ENCODE measurements at regions not wholly inside any gene's neighbourhood (a gene's known extent, or its start where the extent isn't known, plus 50 kb on each side); places are given as distances from the start of the nearest gene placed in this dataset.

- Histone ChIP-seq H3K27me3 (ENCODE audit: low read depth) (no peaks in the 10 kb centered on the region), H3K9me3 (no peaks in the 10 kb centered on the region), H3K4me1 (no peaks in the 10 kb centered on the region), H3K36me3 (replicated peaks) (no peaks in the 10 kb centered on the region), H3K4me3 (no peak overlapping the region)
- in situ Hi-C loops (cut with MboI; ENCODE audit: low sequenced_read_pairs): loop anchor here (25.0 kb wide), 1 partner anchor 706 kb away; no protein-coding TSS in a partner anchor
- peak; percentile 36 to 83 for DNase-seq (ENCODE audit: low spot score in 2 of 2)
Measured at GRCh38 chr12:130031571-130032189, 127.9 kb upstream of the TMEM132D start.

GRCh38 chr12:130041983-130042812 is 120.1 kb upstream of the FZD10 start:
- Histone ChIP-seq H3K27me3 (ENCODE audit: low read depth) (no peaks in the 10 kb centered on the region), H3K4me3 (no peak overlapping the region), H3K4me1 (no peaks in the 10 kb centered on the region), H3K36me3 (replicated peaks) (no peaks in the 10 kb centered on the region), H3K9me3 (no peaks in the 10 kb centered on the region)
- DNase-seq (ENCODE audit: low spot score in 2 of 2): peak in 1 of 2 experiments; percentile 76
- in situ Hi-C loops (cut with MboI; ENCODE audit: low sequenced_read_pairs): loop anchor here (25.0 kb wide), 1 partner anchor 695 kb away; no protein-coding TSS in a partner anchor

- H3K27me3 ChIP-seq (ENCODE audit: low read depth): no peaks in the 10 kb centered on the region
- in situ Hi-C loops (cut with MboI; ENCODE audit: low sequenced_read_pairs): loop anchor here (25.0 kb wide), 1 partner anchor 693 kb away; no protein-coding TSS in a partner anchor
Measured at GRCh38 chr12:130043685-130044406, 118.4 kb upstream of the FZD10 start.

GRCh38 chr12:130044991-130045621 is 117.2 kb upstream of the FZD10 start:
- no peaks in the 10 kb centered on the region for H3K4me1 ChIP-seq
- no peak overlapping the region for H3K4me3 ChIP-seq
- no peaks in the 10 kb centered on the region for H3K27me3 ChIP-seq (ENCODE audit: low read depth)
- DNase-seq (ENCODE audit: low spot score in 2 of 2): no peak
- in situ Hi-C loops (cut with MboI; ENCODE audit: low sequenced_read_pairs): loop anchor here (25.0 kb wide), 1 partner anchor 692 kb away; no protein-coding TSS in a partner anchor
- H3K9me3 ChIP-seq: no peaks in the 10 kb centered on the region
- H3K36me3 ChIP-seq (replicated peaks): no peaks in the 10 kb centered on the region

More at GRCh38 chr12:130043685-130044406, 118.4 kb upstream of the FZD10 start:
- Histone ChIP-seq H3K36me3 (replicated peaks) (no peaks in the 10 kb centered on the region), H3K4me1 (no peaks in the 10 kb centered on the region), H3K4me3 (no peak overlapping the region), H3K9me3 (no peaks in the 10 kb centered on the region)
- DNase-seq (ENCODE audit: low spot score in 2 of 2): no peak

- no peak overlapping the region for H3K4me3 ChIP-seq
- no peaks in the 10 kb centered on the region for H3K27me3 ChIP-seq (ENCODE audit: low read depth)
- H3K4me1 ChIP-seq: no peaks in the 10 kb centered on the region
- no peaks in the 10 kb centered on the region for H3K36me3 ChIP-seq (replicated peaks)
- no peak for DNase-seq (ENCODE audit: low spot score in 2 of 2)
- in situ Hi-C loops (cut with MboI; ENCODE audit: low sequenced_read_pairs): loop anchor here (5.0 to 25.0 kb wide), 2 partner anchors 288 to 688 kb away; partner anchors contain the start of gene PIWIL1
- no peaks in the 10 kb centered on the region for H3K9me3 ChIP-seq
Measured at GRCh38 chr12:130049666-130050065, 112.6 kb upstream of the FZD10 start.

GRCh38 chr12:130051900-130052299 is 110.4 kb upstream of the FZD10 start:
- Histone ChIP-seq H3K4me1 (no peaks in the 10 kb centered on the region), H3K27me3 (ENCODE audit: low read depth) (no peaks in the 10 kb centered on the region), H3K4me3 (no peak overlapping the region), H3K36me3 (replicated peaks) (no peaks in the 10 kb centered on the region), H3K9me3 (no peaks in the 10 kb centered on the region)
- in situ Hi-C loops (cut with MboI; ENCODE audit: low sequenced_read_pairs): loop anchor here (5.0 kb wide), 1 partner anchor 285 kb away; the partner anchor contains the start of gene PIWIL1
- DNase-seq (ENCODE audit: low spot score in 2 of 2): no peak

- Histone ChIP-seq H3K4me3 (no peak overlapping the region), H3K4me1 (no peaks in the 10 kb centered on the region), H3K36me3 (replicated peaks) (no peaks in the 10 kb centered on the region), H3K9me3 (no peaks in the 10 kb centered on the region), H3K27me3 (ENCODE audit: low read depth) (no peaks in the 10 kb centered on the region)
- no peak for DNase-seq (ENCODE audit: low spot score in 2 of 2)
- in situ Hi-C loops (cut with MboI; ENCODE audit: low sequenced_read_pairs): loop anchor here (5.0 kb wide), 1 partner anchor 284 kb away; the partner anchor contains the start of gene PIWIL1
Measured at GRCh38 chr12:130053651-130054069, 108.6 kb upstream of the FZD10 start.

- in situ Hi-C loops (cut with MboI; ENCODE audit: low sequenced_read_pairs): loop anchor here (5.0 kb wide), 1 partner anchor 282 kb away; the partner anchor contains the start of gene PIWIL1
- Histone ChIP-seq H3K27me3 (ENCODE audit: low read depth) (no peaks in the 10 kb centered on the region), H3K4me1 (no peaks in the 10 kb centered on the region), H3K4me3 (no peak overlapping the region), H3K9me3 (no peaks in the 10 kb centered on the region), H3K36me3 (replicated peaks) (no peaks in the 10 kb centered on the region)
- DNase-seq (ENCODE audit: low spot score in 2 of 2): no peak
Measured at GRCh38 chr12:130054803-130055202, 107.5 kb upstream of the FZD10 start.

- Histone ChIP-seq H3K36me3 (replicated peaks) (no peaks in the 10 kb centered on the region), H3K4me1 (no peaks in the 10 kb centered on the region), H3K9me3 (no peaks in the 10 kb centered on the region), H3K4me3 (no peak overlapping the region), H3K27me3 (ENCODE audit: low read depth) (no peaks in the 10 kb centered on the region)
- in situ Hi-C loops (cut with MboI; ENCODE audit: low sequenced_read_pairs): no loop called here
- DNase-seq (ENCODE audit: low spot score in 2 of 2): no peak
Measured at GRCh38 chr12:130058926-130059472, 103.3 kb upstream of the FZD10 start.

- H3K9me3 ChIP-seq: no peaks in the 10 kb centered on the region
Measured at GRCh38 chr12:130063866-130064265, 98.4 kb upstream of the FZD10 start.

GRCh38 chr12:130064999-130065398 is 97.3 kb upstream of the FZD10 start:
- Histone ChIP-seq H3K4me1 (no peaks in the 10 kb centered on the region), H3K27me3 (ENCODE audit: low read depth) (no peaks in the 10 kb centered on the region), H3K9me3 (no peaks in the 10 kb centered on the region; the same call in 1 of the 2 replicates), H3K36me3 (replicated peaks) (no peaks in the 10 kb centered on the region), H3K4me3 (no peak overlapping the region)
- DNase-seq (ENCODE audit: low spot score in 2 of 2): no peak
- in situ Hi-C loops (cut with MboI; ENCODE audit: low sequenced_read_pairs): no loop called here

More at GRCh38 chr12:130063866-130064265, 98.4 kb upstream of the FZD10 start:
- H3K27me3 ChIP-seq (ENCODE audit: low read depth): no peaks in the 10 kb centered on the region
- in situ Hi-C loops (cut with MboI; ENCODE audit: low sequenced_read_pairs): no loop called here
- no peak overlapping the region for H3K4me3 ChIP-seq
- H3K4me1 ChIP-seq: no peaks in the 10 kb centered on the region
- no peak for DNase-seq (ENCODE audit: low spot score in 2 of 2)
- no peaks in the 10 kb centered on the region for H3K36me3 ChIP-seq (replicated peaks)

- no peaks in the 10 kb centered on the region; the same call in 1 of the 2 replicates for H3K9me3 ChIP-seq
- no peaks in the 10 kb centered on the region for H3K36me3 ChIP-seq (replicated peaks)
- H3K27me3 ChIP-seq (ENCODE audit: low read depth): no peaks in the 10 kb centered on the region
- H3K4me3 ChIP-seq: no peak overlapping the region
- in situ Hi-C loops (cut with MboI; ENCODE audit: low sequenced_read_pairs): no loop called here
- DNase-seq (ENCODE audit: low spot score in 2 of 2): no peak
- no peaks in the 10 kb centered on the region for H3K4me1 ChIP-seq
Measured at GRCh38 chr12:130066742-130067141, 95.5 kb upstream of the FZD10 start.

GRCh38 chr12:130068741-130069140 is 93.5 kb upstream of the FZD10 start:
- H3K4me3 ChIP-seq: no peak overlapping the region
- in situ Hi-C loops (cut with MboI; ENCODE audit: low sequenced_read_pairs): no loop called here

More at GRCh38 chr12:130068741-130069140, 93.5 kb upstream of the FZD10 start:
- H3K36me3 ChIP-seq (replicated peaks): no peaks in the 10 kb centered on the region
- H3K4me1 ChIP-seq: no peaks in the 10 kb centered on the region
- no peaks in the 10 kb centered on the region; the same call in 1 of the 2 replicates for H3K9me3 ChIP-seq
- no peaks in the 10 kb centered on the region for H3K27me3 ChIP-seq (ENCODE audit: low read depth)
- no peak for DNase-seq (ENCODE audit: low spot score in 2 of 2)
